ENCODE measurements at regions not wholly inside any gene's neighbourhood (a gene's known extent, or its start where the extent isn't known, plus 50 kb on each side); places are given as distances from the start of the nearest gene placed in this dataset.

GRCh38 chr2:236932831-236933361, 152.8 kb upstream of the COPS8 start:
- no peak for TF ChIP-seq POLR2A (IDR thresholded peaks at IDR 0.05; ENCODE audit: low read depth, low read length)
- TF ChIP-seq POLR2AphosphoS5 (IDR thresholded peaks at IDR 0.05; ENCODE audit: low read depth, low read length), result no peak
